ENCODE measurements at regions not wholly inside any gene's neighbourhood (a gene's known extent, or its start where the extent isn't known, plus 50 kb on each side); places are given as distances from the start of the nearest gene placed in this dataset.
"Not testable (repeated sequence)": the region's sequence is repeated elsewhere in the genome, so short reads cannot be mapped to it uniquely, and the experiment has no call there.

- DNase-seq (ENCODE audit: low read depth): not testable (repeated sequence)
Observed at GRCh38 chr6:11452106-11452505, 85.4 kb upstream of the TMEM170B start.

- no peak for DNase-seq (ENCODE audit: low read depth)
Observed at GRCh38 chr6:11450037-11450436, 87.5 kb upstream of the TMEM170B start.

GRCh38 chr6:11449408-11449807, 88.1 kb upstream of the TMEM170B start:
- no peak for DNase-seq (ENCODE audit: low read depth)

GRCh38 chr6:11448038-11448437, 89.5 kb upstream of the TMEM170B start:
- no peak for DNase-seq (ENCODE audit: low read depth)

GRCh38 chr6:11447265-11447664, 90.3 kb upstream of the TMEM170B start:
- DNase-seq (ENCODE audit: low read depth): no peak

GRCh38 chr6:11445146-11445545, 92.4 kb upstream of the TMEM170B start:
- DNase-seq (ENCODE audit: low read depth): no peak

GRCh38 chr6:11443125-11443524, 94.4 kb upstream of the TMEM170B start:
- not testable (repeated sequence) for DNase-seq (ENCODE audit: low read depth)

- no peak for DNase-seq (ENCODE audit: low read depth)
Observed at GRCh38 chr6:11442495-11442894, 95.1 kb upstream of the TMEM170B start.

GRCh38 chr6:11439876-11440275, 97.7 kb upstream of the TMEM170B start:
- DNase-seq (ENCODE audit: low read depth): no peak

- DNase-seq (ENCODE audit: low read depth): peak; percentile 44
Observed at GRCh38 chr6:11439017-11439420, 98.5 kb upstream of the TMEM170B start.

GRCh38 chr6:11437824-11438459, 99.6 kb upstream of the TMEM170B start:
- no peak for DNase-seq (ENCODE audit: low read depth)

- DNase-seq (ENCODE audit: low read depth): no peak
Observed at GRCh38 chr6:11436508-11437096, 100.9 kb upstream of the TMEM170B start.

- DNase-seq (ENCODE audit: low read depth): peak; percentile 88
Observed at GRCh38 chr6:11434565-11435326, 102.8 kb upstream of the TMEM170B start.

GRCh38 chr6:11433860-11434259, 103.7 kb upstream of the TMEM170B start:
- DNase-seq (ENCODE audit: low read depth): no peak

GRCh38 chr6:11432713-11433450, 104.7 kb upstream of the TMEM170B start:
- peak; percentile 50 for DNase-seq (ENCODE audit: low read depth)

GRCh38 chr6:11432091-11432490, 105.5 kb upstream of the TMEM170B start:
- no peak for DNase-seq (ENCODE audit: low read depth)

- DNase-seq (ENCODE audit: low read depth): no peak
Observed at GRCh38 chr6:11431455-11431937, 106.1 kb upstream of the TMEM170B start.

GRCh38 chr6:11430036-11430435, 107.5 kb upstream of the TMEM170B start:
- DNase-seq (ENCODE audit: low read depth): peak; percentile 58

- DNase-seq (ENCODE audit: low read depth): no peak
Observed at GRCh38 chr6:11429577-11429976, 108.0 kb upstream of the TMEM170B start.

GRCh38 chr6:11428895-11429294, 108.7 kb upstream of the TMEM170B start:
- DNase-seq (ENCODE audit: low read depth): peak; percentile 97

GRCh38 chr6:11428371-11428770, 109.2 kb upstream of the TMEM170B start:
- no peak for DNase-seq (ENCODE audit: low read depth)

GRCh38 chr6:11427723-11428245, 109.8 kb upstream of the TMEM170B start:
- no peak for DNase-seq (ENCODE audit: low read depth)

Measured in fibroblast of gingiva (primary cell).